T-helper 2 cell (primary cell): ENCODE measurements at regions not wholly inside any gene's neighbourhood (a gene's known extent, or its start where the extent isn't known, plus 50 kb on each side); places are given as distances from the start of the nearest gene placed in this dataset.
"Not testable (repeated sequence)": the region's sequence is repeated elsewhere in the genome, so short reads cannot be mapped to it uniquely, and the experiment has no call there.

Source experiments
- DNase-seq, 5 experiments: peaks; one replicate each; pipeline versions ENCODE4 v3.0.0 to v3.0.0-alpha.2; 2012 to 2022

- DNase-seq = no peak
Observed at GRCh38 chr3:40864146-40864782, 335.0 kb upstream of the CTNNB1 start.

- no peak for DNase-seq
Observed at GRCh38 chr3:40864915-40865314, 334.4 kb upstream of the CTNNB1 start.

GRCh38 chr3:40867797-40868196, 331.5 kb upstream of the CTNNB1 start:
- no peak for DNase-seq

GRCh38 chr3:40869013-40869412, 330.3 kb upstream of the CTNNB1 start:
- DNase-seq = no peak

GRCh38 chr3:40869939-40870338, 329.4 kb upstream of the CTNNB1 start:
- no peak for DNase-seq

GRCh38 chr3:40871394-40871793, 327.9 kb upstream of the CTNNB1 start:
- no peak for DNase-seq

- no peak for DNase-seq
Observed at GRCh38 chr3:40872258-40872920, 326.9 kb upstream of the CTNNB1 start.

- DNase-seq = no peak
Observed at GRCh38 chr3:40873476-40873875, 325.8 kb upstream of the CTNNB1 start.

- DNase-seq = no peak
Observed at GRCh38 chr3:40873934-40874699, 325.2 kb upstream of the CTNNB1 start.

- no peak for DNase-seq
Observed at GRCh38 chr3:40875581-40875980, 323.7 kb upstream of the CTNNB1 start.

- DNase-seq = no peak
Observed at GRCh38 chr3:40876009-40876408, 323.3 kb upstream of the CTNNB1 start.

- DNase-seq = no peak
Observed at GRCh38 chr3:40876496-40876895, 322.8 kb upstream of the CTNNB1 start.

- no peak for DNase-seq
Observed at GRCh38 chr3:40877631-40878463, 321.5 kb upstream of the CTNNB1 start.

GRCh38 chr3:40878464-40878905, 320.8 kb upstream of the CTNNB1 start:
- no peak for DNase-seq

- no peak for DNase-seq
Observed at GRCh38 chr3:40885430-40885829, 313.9 kb upstream of the CTNNB1 start.

GRCh38 chr3:40886660-40887425, 312.5 kb upstream of the CTNNB1 start:
- DNase-seq = no peak

GRCh38 chr3:40891186-40891585, 308.1 kb upstream of the CTNNB1 start:
- DNase-seq = no peak

- DNase-seq = no peak
Observed at GRCh38 chr3:40895109-40895508, 304.2 kb upstream of the CTNNB1 start.

- DNase-seq = no peak
Observed at GRCh38 chr3:40899286-40899712, 300.0 kb upstream of the CTNNB1 start.

GRCh38 chr3:40901298-40901697, 298.0 kb upstream of the CTNNB1 start:
- no peak for DNase-seq

GRCh38 chr3:40901796-40902195, 297.5 kb upstream of the CTNNB1 start:
- no peak for DNase-seq

- DNase-seq = not testable (repeated sequence)
Observed at GRCh38 chr3:40907907-40908465, 291.3 kb upstream of the CTNNB1 start.
